Endothelial cell (in vitro differentiated cells): ENCODE measurements at regions not wholly inside any gene's neighbourhood (a gene's known extent, or its start where the extent isn't known, plus 50 kb on each side); places are given as distances from the start of the nearest gene placed in this dataset.

ENCODE experiments used
- DNase-seq: peaks from one replicate; pipeline ENCODE4 v3.0.0; 2021; ENCODE audit warnings: low spot score
- H3K27ac Mint-ChIP-seq: one replicate; pipeline ENCODE4 v1.8.0; 2021; ENCODE audit warnings: mixed read lengths, inconsistent platforms; ENCODE audit not compliant: unreplicated experiment
- H3K27me3 Mint-ChIP-seq: one replicate; pipeline ENCODE4 v1.8.0; 2021; ENCODE audit warnings: mild to moderate bottlenecking, moderate library complexity, mixed read lengths, inconsistent platforms; ENCODE audit not compliant: unreplicated experiment
- H3K36me3 Mint-ChIP-seq: one replicate; pipeline ENCODE4 v1.8.0; 2021; ENCODE audit warnings: mild to moderate bottlenecking, low read depth, mixed read lengths, inconsistent platforms; ENCODE audit not compliant: unreplicated experiment
- H3K4me1 Mint-ChIP-seq: one replicate; pipeline ENCODE4 v1.8.0; 2021; ENCODE audit warnings: mild to moderate bottlenecking, mixed read lengths, inconsistent platforms; ENCODE audit not compliant: unreplicated experiment
- H3K4me3 Mint-ChIP-seq: one replicate; pipeline ENCODE4 v1.8.0; 2021; ENCODE audit warnings: mild to moderate bottlenecking, mixed read lengths, inconsistent platforms; ENCODE audit not compliant: unreplicated experiment
- H3K9me3 Mint-ChIP-seq: one replicate; pipeline ENCODE4 v1.8.0; 2021; ENCODE audit warnings: mixed read lengths, inconsistent platforms; ENCODE audit not compliant: unreplicated experiment
- CTCF ChIP-seq: fragments of 200-600 bp; sonication (generic); IDR thresholded peaks from one replicate; pipeline ENCODE4 v1.5.0; 2021; ENCODE audit warnings: antibody characterized with exemption; ENCODE audit not compliant: unreplicated experiment

- Mint-ChIP-seq H3K4me1 (no peaks in the 10 kb centered on the region), H3K36me3 (no peaks in the 10 kb centered on the region), H3K9me3 (no peaks in the 10 kb centered on the region), H3K27me3 (no peaks in the 10 kb centered on the region), H3K27ac (no peak overlapping the region), H3K4me3 (no peak overlapping the region)
- no peak for TF ChIP-seq CTCF
- DNase-seq = no peak
Measured at GRCh38 chr2:121038431-121038830, 246.6 kb downstream of the TFCP2L1 start.

DNA sequence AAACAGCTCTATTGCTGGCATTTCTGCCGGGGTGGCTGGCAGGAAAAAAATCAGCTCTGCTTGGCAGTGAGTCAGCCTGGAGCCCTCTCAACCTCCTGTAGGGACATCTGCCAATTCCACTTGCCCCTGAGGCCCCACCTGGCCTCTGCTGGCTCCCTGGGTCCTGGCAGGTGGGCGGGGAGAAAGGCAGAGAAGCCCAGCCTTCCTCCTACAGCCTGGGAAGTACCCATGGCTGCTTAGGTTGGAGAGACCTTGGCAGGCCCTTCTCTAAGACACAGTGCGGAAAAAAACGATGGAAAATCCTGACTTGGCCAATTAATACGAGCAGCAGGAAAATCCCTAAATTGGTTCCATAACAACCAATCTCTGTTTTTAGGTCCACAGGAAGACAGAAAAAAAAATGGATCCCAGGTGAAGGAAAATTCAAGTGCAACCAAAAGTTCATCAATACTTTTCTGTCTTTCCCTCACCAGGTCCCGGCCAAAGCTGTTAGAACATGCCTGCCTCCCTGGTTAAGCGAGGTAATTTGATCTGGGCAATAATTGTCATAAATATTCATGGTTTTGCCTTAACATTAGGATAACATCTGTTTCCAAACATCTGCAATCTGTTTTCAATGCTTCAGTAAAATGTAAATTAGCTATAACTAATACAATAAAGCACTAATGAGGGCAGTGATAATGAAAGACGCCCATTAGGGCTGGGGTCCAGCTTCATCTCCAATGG lies 245.9 kb downstream of the TFCP2L1 start:
- DNase-seq = no peak
- no peaks in the 10 kb centered on the region for H3K9me3 Mint-ChIP-seq
- no peaks in the 10 kb centered on the region for H3K36me3 Mint-ChIP-seq
- no peaks in the 10 kb centered on the region for H3K4me1 Mint-ChIP-seq
- no peak overlapping the region for H3K4me3 Mint-ChIP-seq
- no peak overlapping the region for H3K27ac Mint-ChIP-seq
- H3K27me3 Mint-ChIP-seq = no peaks in the 10 kb centered on the region
- TF ChIP-seq CTCF = no peak

GRCh38 chr2:121039679-121040078 lies 245.3 kb downstream of the TFCP2L1 start:
- no peaks in the 10 kb centered on the region for H3K4me1 Mint-ChIP-seq
- H3K4me3 Mint-ChIP-seq = no peak overlapping the region
- no peaks in the 10 kb centered on the region for H3K27me3 Mint-ChIP-seq
- no peak for TF ChIP-seq CTCF
- H3K9me3 Mint-ChIP-seq = no peaks in the 10 kb centered on the region
- no peak overlapping the region for H3K27ac Mint-ChIP-seq
- no peak for DNase-seq
- no peaks in the 10 kb centered on the region for H3K36me3 Mint-ChIP-seq

DNA sequence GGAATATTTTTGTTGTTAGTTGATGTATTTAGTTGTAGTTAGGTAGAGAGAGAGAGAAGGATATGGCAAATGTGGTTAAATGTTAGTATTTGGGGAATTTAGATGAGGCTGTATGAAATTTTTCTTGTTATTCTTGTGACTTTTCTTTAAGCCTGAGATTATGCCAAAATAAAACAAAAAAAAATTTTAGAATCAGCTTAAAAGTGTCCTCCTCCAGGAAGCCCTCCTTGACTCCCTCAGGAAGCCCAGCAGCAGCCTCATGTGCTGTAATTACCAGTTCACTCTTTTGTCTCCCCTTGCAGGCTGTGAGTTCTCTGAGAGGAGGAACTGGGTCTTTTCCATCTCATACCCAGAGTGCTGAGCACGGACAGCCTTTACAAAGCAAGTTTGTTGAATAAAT lies 243.5 kb downstream of the TFCP2L1 start:
- Mint-ChIP-seq H3K36me3 (no peaks in the 10 kb centered on the region), H3K27ac (no peak overlapping the region), H3K27me3 (peaks cover 2% of the 10 kb centered on the region), H3K4me1 (no peaks in the 10 kb centered on the region), H3K9me3 (no peaks in the 10 kb centered on the region), H3K4me3 (no peak overlapping the region)
- DNase-seq = no peak
- TF ChIP-seq CTCF = no peak

- Mint-ChIP-seq H3K36me3 (no peaks in the 10 kb centered on the region), H3K4me3 (no peak overlapping the region), H3K4me1 (no peaks in the 10 kb centered on the region), H3K27me3 (peaks cover 2% of the 10 kb centered on the region), H3K27ac (no peak overlapping the region), H3K9me3 (no peaks in the 10 kb centered on the region)
- no peak for TF ChIP-seq CTCF
- no peak for DNase-seq
Measured at GRCh38 chr2:121043061-121043826, 241.8 kb downstream of the TFCP2L1 start.
